CD4-positive, alpha-beta T cell treated with Interleukin-6 for 4 hours (primary cell): ENCODE measurements at regions not wholly inside any gene's neighbourhood (a gene's known extent, or its start where the extent isn't known, plus 50 kb on each side); places are given as distances from the start of the nearest gene placed in this dataset.

ENCODE experiments used
- DNase-seq: peaks from one replicate; pipeline ENCODE4 v3.0.0-alpha.2; 2020; ENCODE audit warnings: mixed read lengths

DNA sequence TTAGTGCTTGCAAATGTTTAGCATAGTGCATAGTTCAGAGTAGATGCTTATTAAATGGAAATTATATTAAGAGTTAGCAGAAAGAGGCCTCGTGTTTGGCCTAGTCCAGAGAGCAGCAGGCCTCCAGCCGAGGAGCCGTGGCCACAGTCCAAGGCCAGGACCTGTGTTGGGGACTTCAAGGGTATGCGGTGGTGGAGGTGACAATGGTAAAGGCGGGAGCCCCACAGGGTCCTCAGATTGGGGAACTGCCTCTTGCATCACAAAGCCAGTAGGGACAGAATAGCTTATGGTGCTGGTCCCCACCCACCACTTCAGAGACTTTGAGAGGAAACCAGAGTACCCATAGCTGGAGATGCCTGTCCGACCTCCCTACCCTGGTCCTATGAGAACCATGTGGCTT lies 554.6 kb upstream of the RIOK2 start:
- no peak for DNase-seq

GRCh38 chr5:97745817-97746216 lies 562.8 kb upstream of the RIOK2 start:
- no peak for DNase-seq

- DNase-seq: no peak
These were observed 567.5 kb upstream of the RIOK2 start for GRCh38 chr5:97750576-97750975.

DNA sequence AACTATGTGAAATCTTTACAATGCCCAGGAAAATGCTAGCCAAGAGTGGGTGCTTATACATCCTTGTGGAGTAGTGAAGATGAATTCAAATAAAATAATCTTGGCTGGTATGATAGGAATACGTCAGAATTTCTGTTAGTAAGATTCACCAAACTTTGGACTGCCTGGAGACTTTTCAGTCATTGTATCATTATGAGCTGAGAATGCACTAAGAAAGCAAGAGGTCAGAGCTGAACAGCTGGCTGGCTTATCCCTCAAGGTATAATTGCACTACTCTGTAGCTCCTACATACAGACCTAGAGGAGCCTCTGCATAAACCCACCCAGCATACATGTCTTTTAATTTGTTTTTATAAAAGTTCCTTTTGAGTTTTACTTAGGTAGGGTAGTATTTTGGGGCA lies 568.5 kb upstream of the RIOK2 start:
- no peak for DNase-seq

DNA sequence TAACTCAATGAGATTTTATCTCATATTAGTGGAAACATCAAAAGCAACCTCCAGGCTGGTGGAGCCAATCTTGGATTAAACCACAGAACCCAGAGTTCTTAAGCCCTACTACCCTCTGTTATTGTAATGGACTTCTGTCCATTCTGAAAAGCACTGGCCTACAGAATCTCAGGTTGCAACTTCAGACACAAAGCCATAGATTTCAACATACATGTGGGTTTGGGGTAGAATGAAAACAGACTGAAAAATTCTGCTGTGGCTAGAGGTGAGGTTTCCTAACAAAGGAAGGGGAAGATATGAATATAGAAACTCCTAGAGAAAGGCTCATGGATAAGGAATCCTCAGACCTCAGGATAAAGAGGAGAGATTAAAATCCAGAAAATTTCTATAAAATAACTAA lies 569.8 kb upstream of the RIOK2 start:
- no peak for DNase-seq

- DNase-seq: no peak
These were observed 579.4 kb upstream of the RIOK2 start for GRCh38 chr5:97762483-97762882.

GRCh38 chr5:97764700-97765099 lies 581.7 kb upstream of the RIOK2 start:
- no peak for DNase-seq

- DNase-seq: no peak
These were observed 595.4 kb upstream of the RIOK2 start for GRCh38 chr5:97778451-97778850.

DNA sequence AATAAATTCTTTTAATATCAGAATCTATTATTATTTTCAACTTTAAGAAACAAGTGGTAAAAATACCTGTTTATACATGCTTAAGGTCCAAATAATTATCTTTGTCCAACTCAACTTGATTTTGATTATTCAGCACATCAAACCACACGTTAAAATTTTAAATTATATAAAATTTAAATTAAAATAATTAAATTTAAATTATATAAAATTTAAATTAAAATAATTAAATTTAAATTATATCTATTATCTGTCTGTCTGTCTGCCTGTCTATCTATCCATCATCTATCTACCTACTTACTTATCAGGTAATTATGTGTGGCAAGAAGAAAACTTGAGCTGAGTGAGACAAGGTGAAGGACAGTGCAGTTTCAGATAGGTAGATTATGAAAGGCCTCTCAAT lies 605.3 kb upstream of the RIOK2 start:
- no peak for DNase-seq

GRCh38 chr5:97797994-97798451 lies 615.0 kb upstream of the RIOK2 start:
- no peak for DNase-seq

- DNase-seq: no peak
These were observed 618.4 kb upstream of the RIOK2 start for GRCh38 chr5:97801461-97801860.

DNA sequence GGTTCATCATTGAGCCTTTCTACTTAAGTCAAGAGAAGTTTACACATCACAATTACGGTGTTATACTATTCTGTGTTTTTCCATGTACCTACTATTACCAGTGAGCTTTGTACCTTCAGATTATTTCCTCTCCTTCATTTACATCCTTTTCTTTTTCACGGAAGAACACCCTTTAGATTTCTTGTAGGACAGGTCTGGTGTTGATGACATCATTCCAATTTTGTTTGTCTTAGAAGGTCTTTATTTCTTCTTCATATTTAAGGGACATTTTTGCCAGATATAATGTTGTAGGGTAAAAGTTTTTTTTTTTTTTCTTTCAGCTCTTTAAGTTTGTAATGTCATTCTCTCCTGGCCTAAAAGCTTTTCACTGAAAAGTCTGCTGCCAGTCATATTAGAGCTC lies 637.1 kb upstream of the RIOK2 start:
- DNase-seq: no peak

- DNase-seq: no peak
These were observed 649.7 kb upstream of the RIOK2 start for GRCh38 chr5:97832645-97833296.

- no peak for DNase-seq
These were observed 651.5 kb upstream of the RIOK2 start for GRCh38 chr5:97834561-97834960.

GRCh38 chr5:97835112-97835511 lies 652.1 kb upstream of the RIOK2 start:
- no peak for DNase-seq

DNA sequence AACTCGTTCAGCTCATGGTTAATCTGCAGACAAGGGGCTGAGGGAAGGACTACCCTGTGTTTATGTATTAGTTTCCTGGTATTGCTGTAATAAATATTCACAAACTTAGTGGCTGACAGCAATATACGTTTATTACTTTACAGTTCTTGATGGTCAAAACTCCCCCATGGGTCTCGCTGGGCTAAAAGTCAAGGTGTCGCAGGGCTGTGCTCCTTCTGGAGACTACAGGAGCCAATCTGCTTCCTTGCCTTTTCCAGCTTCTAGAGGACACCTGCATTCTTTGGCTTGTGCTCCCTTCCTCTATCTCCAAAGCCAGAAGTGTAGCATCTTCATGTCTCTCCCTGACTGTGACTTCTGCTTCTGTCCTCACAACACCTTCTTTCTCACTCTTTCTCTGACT lies 653.8 kb upstream of the RIOK2 start:
- no peak for DNase-seq

- no peak for DNase-seq
These were observed 655.2 kb upstream of the RIOK2 start for GRCh38 chr5:97838214-97838613.

GRCh38 chr5:97839341-97840086 lies 656.5 kb upstream of the RIOK2 start:
- no peak for DNase-seq

DNA sequence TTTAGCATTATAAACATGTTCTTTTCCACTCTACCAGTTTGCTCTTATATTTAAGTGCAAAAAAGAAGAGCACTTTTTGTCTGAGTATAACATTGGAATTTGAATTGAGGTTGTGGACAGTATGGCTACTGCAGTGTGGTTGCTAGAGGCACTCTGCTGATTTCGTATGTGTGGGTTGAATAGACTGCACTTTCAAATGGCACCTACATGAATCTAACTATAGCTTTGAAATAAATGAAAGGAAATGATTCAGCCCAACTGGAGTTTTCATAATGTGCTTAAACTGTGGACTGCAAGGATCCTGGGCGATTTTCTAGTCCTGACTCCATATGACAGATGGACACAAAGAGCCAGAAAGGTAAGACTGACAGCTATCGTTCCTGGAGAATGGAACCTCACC lies 657.6 kb upstream of the RIOK2 start:
- DNase-seq: no peak

DNA sequence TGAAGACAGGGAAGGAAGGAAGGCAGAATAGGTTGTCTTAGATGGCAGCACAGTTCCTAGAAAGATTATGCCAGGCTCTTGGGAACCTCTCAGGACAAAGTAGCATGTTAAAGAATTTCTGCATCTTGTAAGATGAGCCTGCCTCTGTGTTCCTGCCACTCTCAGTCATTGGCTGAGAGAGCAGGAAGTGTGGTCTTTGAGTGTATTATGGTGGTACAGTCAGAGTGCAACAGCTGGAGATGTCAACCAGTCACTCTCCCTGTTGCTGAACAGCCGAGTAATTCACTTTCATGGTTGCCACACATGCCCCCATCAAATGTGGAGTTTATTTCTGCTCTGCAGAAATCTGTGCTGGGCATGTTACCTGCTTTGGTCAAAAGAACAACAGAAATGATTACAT lies 659.6 kb upstream of the RIOK2 start:
- DNase-seq: no peak

DNA sequence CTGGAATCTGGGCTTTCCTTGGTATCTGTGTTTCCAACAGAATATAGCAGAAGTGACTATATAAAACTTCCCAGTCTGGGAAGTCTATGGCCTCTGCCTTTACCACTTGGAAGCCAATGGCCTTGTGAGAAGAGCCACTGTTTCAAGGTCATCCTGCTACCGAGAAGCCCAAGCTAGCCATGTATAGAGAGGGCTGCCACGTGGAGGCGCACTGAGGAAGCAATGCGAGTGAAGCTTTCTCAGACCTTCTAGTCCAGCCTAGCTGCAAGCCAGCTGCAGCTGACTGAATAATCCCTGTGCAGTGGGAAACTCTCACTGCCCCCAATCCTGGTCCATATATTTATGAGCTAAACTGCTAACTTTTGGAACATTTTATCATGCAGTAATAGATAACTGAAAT lies 661.8 kb upstream of the RIOK2 start:
- DNase-seq: no peak

- no peak for DNase-seq
These were observed 663.6 kb upstream of the RIOK2 start for GRCh38 chr5:97846643-97847042.

- no peak for DNase-seq
These were observed 665.0 kb upstream of the RIOK2 start for GRCh38 chr5:97847920-97848631.

GRCh38 chr5:97851036-97851435 lies 668.0 kb upstream of the RIOK2 start:
- DNase-seq: no peak
